GM21576 (cell line): ENCODE measurements at regions not wholly inside any gene's neighbourhood (a gene's known extent, or its start where the extent isn't known, plus 50 kb on each side); places are given as distances from the start of the nearest gene placed in this dataset.

ENCODE experiments used
- ATAC-seq: cut with Tn5 transposase; IDR thresholded peaks from one replicate; pipeline ENCODE4 v1.9.1; 2021; ENCODE audit warnings: mild to moderate bottlenecking, moderate library complexity; ENCODE audit not compliant: unreplicated experiment

DNA sequence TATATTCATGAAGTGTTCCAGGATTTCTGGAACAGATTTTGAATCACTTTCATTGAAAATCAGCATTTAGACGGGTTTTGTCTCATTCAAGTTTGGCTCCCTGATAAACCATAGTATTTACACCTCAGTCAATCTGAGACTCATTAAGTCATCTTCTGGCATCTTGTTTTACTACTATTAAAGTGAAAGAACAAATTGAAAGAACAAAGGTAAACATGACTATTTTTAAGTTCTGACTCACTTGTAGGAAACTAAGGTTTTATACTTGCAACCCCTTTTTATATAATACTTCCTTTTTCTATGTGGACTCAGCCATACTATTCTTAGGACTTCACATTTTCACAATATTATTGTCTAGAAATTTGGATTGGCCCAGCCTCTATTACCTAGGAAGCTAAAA is 854.4 kb downstream of the SQOR start:
- ATAC-seq: no peak

DNA sequence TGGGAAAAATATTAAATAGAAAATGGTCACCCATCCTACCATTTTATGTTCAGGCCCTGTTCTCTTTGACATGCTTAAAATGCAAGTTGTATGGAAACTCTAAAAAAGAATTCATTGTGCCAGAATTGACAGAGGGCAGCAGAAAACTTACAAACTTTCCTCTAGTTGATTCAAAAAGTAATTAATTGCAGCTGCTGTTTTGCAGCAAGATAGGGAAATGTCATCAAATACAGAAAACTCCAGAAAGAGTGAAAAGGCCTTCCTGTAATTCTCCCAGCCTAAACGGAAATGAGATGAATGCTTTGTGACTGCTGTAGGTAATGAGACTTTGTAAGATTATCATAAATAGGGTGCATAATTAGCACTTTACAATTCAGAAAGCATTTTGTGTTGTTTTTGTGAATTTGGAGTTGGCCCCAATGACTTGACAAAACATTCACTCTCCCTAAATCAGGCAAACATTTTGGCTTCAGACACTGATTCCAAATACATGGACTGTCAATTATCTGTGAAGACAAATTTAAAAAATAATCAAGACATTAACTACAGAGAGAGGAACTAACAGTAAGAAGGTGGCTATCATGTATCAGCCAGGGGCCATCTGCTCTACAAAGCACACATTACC is 861.8 kb downstream of the SQOR start:
- ATAC-seq: no peak

DNA sequence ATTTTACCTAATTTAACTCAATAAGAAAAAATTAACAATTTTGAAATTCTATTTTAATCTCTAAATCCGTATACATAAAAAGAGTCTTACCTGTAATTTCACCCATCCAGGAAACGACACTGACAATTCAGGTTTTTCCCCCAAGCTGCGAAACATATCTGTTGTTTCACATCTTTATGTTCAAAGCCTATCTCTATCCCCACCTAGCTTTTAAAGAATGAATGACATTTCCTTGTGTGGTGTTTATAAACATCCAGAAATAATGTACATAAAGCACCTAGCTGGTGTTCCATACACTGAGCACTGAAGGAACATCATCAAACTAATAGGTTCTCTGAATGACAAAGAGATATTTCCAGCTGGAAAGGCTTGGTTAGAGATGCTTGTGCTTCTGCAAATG is 867.8 kb downstream of the SQOR start:
- ATAC-seq: no peak

DNA sequence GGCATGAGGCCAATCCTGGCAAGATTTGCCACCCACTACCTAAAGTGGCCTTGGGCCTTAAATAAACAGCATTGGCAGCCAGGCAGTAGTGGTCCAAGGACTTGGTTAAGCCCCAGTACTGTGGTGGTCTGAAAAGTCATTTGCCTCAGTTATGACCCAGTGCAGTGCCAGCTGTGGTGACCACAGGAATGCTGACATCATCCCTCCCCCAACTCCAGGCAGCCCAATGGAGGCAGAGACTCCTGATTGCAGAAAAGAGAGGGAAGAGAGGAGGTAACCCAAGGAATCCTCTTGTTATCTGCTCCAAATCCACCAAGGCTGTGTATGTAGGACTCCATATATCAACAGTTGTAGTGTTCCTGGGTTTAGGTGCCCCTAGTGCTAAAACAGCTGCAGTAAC is 883.6 kb downstream of the SQOR start:
- ATAC-seq: no peak

DNA sequence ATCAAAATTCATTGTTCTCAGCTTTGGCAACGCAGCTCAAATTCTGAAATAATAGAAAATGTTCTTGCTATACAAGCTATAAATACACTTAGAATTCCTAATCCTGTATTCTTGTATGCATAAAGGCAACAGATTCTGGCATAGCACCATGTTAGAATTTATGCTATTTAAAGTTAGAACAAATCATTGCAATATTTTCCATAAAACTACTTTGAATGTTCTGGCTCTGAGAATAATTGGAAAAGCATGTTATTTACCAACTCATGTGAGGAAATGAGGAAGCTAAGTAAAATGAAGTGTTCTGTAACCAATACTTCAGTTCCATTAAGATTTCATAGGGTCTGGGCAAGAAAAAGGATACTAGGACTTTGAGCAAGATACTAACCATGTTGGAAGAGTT is 888.9 kb downstream of the SQOR start:
- no peak for ATAC-seq

DNA sequence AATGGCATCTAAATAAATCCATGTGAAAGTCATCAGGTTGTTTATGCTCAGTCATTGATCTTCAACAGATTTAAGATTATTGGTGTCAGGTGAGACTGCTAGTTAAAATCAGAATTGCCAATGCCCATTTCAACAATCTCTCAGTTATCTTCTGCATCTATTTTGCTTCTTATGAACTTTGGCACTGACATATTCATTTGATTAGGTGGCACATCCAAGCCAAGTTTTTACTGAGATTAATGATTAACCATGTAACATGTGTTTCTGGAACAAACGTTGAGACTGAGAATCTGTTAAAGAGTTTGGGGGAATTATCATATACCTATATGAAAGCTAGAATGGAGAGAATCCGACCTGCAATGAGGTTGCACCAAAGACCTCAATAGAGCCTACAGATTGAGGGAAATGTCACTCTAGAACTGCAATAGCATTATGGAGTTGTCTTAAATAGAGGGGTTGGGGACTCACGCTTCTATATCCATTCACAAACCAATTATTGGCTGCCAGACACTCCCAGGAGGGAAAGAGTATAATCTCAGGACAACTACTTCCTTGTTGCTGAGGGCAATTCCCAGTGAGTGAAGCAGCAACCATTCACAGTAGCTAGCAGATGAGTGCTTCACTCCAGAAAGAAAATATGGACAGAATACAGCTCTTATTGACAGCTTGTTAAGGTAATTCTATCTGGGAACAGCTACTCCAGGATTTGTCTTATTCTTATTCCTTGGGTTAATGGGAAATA is 891.3 kb downstream of the SQOR start:
- no peak for ATAC-seq

DNA sequence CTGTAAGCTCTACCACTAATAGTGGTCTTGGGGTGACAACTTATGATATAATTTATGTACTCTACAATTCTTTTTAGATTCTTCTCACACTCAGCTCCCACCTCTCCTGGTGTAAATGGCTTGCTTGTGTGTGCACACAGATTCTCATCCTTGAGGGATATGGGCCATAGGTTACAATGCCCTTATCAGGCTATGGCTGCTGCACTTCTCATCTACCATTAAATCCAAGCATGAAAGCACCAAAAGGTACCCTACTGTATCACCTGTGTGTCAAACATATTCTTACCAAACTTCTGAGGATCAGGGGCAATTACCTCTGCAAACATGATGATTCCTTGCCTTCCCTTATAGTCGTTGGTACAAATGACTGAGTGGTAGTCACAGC is 891.9 kb downstream of the SQOR start:
- no peak for ATAC-seq

DNA sequence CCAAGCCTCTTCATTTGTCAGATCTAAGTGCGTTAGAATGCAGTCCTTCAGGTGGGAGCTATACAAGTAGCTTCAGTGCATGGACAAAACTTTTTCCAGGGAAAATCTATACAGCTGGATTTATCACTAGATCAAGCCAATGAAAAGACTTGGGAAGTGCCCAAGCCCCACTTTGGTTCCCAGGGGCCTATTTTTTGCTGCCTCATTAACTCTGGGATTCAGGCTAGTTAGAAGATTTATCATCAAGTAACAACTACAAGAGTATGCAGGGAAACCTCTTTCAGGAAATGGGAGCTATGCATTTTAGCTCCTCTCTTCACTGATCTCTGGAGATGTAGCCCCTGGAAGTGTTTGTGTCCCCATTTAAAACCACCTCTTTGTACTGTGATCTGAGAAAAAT is 908.8 kb downstream of the SQOR start:
- no peak for ATAC-seq

DNA sequence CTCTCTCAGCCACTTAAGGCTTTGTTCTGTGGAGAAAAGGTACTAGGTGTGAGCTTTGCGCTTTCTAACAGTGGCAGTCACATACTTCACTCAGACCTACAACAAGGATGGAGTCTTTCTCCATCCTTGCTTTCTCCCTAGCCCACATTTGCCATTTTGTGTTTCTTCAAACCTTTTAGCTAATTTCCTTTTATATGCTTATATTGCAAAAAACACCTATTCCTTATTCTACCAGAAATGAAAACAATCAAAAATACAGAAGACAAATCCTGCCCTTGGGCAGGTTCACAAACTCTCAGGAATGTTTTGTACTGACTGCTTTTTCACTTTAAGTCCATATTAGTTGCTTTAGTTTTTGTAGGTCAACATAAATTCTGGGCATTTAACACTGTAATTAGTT is 914.2 kb downstream of the SQOR start:
- no peak for ATAC-seq

DNA sequence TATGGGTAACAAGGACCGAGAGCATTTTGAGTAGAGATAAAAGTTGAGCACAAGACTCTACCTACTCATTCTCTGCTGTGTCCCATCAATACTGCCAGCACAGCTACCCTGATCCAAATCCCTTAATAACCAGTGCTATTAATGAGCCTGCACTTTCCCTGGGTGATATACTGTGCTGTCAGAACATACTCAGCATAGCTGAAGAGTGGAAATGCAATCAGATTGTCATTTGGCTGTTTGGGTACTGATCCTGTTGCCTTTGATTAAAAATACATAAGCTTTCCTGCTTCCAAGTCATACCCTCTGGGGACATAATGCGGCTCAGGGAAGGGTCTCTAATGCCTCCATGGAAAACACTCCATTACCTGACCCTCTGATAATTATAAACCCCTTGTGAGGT is 917.5 kb downstream of the SQOR start:
- no peak for ATAC-seq

DNA sequence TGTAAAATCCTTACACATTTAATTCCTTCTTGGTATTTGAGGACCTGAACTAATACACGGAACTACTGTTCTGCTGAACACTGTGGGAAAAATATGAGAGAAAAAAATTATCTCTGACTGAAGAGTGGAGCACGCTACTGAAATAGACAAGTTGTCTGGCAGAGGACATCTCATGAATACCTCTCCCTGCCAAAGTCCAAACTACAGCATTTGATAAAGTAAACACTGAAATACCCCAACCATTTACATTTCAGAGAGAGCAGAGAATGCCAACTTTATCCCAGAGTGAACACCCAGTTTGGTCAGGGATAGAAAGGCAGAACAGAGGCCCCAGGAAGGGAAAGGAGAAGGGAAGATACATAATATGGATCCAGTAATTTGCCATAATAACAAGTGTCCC is 920.7 kb downstream of the SQOR start:
- ATAC-seq: no peak

DNA sequence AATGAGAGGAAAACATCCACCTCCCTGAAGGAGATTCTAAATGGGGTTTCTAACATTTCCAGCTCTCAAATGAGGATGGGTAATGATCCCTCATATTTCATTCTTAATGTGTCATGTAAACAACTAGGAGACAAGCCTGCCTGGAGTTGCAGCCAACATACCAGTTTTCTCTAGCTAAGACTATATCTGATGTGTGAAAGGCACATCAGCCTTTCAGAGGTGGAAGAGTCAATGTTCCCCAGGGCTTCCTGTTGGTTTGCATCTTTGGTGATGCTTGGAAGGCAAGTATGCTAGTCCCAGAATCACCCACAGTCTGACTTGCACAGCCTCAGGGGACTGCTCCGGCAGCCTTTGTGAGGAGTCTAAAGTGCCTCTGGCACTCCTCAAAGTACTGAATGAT is 921.2 kb downstream of the SQOR start:
- ATAC-seq: no peak

DNA sequence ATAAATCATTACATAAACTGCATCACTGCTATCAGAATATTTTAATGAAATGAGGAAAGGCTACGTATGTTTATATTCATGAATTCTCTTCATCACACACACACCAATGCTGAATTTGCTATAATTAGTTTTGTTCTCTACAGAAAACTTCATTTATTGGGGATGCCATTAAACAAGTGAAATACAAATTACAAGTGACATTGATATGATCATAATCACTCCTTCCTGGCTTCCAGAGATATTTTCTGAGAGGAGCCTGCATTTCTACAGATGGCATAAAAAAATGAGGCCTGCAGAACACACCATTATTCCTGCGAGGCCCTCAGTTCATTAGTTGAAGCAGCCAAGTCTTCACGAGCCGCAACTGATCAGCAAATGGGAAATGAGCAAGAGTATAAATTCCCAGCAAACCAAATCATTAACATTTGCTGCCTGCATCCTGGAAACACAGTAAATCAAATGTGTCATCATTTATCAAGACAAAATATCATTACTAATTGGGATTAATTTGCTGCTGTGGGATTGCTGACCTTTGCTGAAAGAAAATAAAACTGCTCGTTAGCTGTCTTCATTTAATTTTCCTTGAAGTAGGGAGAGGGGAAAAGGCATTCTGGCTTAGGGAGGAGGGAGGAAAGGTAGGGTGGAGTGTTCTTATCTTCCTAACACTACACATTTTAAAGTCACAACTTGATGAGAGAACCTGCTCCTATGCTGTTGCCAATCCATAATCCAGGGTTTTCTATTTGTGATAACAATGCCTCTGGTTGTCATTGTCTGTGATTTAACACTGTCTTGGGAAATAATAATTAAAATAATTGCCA is 921.9 kb downstream of the SQOR start:
- ATAC-seq: no peak

DNA sequence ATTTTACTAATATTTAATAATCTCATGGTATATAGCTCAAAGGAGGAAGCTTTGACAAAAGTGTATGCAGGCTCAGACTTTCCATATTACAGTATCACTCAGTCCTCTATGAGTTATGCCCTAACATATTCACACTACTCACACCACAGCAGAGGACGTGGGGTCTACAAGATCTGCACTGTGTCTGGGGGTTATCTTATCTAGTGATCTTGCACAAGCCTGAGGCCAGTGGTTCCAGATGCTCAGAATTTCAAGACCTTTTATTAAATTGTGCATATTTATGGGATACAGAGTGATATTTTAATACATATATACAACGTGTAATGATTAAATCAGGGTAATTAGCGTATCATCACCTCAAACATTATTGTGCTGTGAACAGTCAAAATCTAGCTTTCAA is 933.1 kb downstream of the SQOR start:
- no peak for ATAC-seq

DNA sequence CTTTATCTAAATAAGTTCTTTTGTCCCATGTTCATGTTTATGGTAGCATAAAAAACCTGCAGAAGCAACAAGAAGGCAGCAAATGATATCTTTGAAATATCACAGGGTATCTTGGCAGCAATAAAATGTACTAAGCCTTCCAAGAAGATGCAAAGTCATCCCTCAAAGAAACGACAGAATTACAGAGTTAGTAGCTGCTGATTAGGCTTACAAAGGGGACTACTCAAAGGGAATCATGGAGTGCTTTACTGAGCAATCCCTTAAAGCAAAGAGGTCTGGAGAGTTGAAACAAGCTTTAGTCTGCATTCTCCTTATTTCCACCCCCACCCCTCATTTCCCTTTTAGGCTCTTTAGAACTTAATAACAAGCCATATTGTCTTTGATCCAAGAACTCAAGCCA is 935.0 kb downstream of the SQOR start:
- ATAC-seq: no peak

DNA sequence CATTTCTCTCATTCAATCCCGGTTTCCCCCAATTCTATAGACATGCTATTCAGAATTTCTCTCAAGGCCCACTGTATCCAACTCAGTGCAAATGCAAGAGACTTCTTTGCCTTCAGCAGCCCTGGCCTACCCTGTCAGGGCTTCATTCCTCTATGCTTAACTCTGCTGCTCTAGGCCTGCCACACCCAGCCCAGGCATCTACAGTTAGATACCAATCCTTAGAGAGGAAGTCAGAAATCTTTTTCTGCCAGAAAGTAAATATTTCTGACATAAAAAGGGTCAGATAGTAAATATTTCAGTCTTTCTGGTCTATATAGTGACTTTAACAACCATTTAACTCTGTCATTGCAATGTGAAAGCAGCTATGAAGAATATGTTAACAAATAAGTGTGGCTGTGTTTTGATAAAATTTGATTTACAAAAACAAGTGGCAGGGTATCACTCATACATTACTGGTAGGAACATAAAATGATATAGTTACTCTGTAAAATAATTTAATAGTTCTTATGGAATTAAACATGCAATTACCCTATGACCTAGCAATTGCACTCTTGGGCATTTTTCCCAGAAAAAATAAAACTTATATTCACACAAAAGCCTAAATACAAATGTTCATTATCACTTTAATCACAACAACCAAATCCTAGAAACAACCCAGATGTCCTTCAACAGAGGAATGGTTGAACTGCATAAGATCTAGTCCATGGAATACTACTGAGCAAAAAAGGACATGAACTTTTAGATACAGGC is 942.0 kb downstream of the SQOR start:
- no peak for ATAC-seq

DNA sequence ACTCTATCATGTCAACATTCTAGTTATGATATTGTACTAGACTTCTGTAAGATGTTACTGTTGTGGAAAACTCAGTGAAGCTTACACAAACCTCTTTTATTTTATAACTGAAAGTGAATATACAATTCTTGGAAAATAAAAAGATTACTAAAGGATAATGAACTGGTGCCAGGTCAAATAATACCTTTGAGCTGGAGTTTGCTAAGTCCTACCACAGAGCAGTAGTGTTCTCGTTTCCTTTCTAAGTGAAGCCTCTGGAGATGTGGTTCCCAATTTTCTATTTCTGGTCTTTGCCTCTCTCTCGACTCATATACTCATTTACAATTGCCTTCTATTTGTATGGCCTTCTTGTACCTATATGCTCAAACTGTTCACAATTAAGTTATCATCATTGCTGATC is 942.9 kb downstream of the SQOR start:
- ATAC-seq: no peak

DNA sequence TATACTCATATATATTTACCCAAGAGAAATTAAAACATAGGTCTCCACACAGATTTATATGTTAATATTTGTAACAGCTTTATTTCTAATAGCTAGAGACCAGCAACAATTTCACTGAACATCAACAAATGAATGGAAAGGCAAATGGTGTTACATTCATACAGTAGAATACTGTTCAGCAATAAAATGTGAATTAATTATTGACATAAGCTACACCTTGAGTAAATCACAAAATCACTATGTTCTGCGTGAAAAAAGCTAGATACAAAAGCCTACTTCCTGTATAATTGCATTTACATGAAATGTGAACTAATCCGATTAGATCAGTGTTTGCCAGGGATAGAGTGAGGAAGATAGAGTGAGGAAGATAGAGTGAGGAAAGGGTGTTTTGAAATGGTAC is 945.7 kb downstream of the SQOR start:
- no peak for ATAC-seq

DNA sequence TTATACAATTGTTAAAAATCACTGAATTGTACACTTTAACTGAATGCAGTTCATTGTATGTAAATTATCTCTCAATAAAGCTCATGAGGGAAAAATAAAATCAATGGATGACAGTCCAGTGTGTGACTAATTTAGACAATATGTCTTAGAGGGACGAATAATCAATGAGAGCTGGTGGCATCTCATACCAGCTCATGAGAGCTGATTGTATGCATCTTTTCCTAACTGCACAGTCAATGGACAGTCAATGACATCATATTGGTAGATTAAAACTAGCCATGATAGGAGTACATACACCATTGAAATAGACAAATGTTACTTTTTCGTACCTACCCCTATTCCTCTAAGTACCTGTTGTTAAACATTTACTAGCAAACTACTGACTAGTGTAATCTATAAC is 946.1 kb downstream of the SQOR start:
- ATAC-seq: no peak

DNA sequence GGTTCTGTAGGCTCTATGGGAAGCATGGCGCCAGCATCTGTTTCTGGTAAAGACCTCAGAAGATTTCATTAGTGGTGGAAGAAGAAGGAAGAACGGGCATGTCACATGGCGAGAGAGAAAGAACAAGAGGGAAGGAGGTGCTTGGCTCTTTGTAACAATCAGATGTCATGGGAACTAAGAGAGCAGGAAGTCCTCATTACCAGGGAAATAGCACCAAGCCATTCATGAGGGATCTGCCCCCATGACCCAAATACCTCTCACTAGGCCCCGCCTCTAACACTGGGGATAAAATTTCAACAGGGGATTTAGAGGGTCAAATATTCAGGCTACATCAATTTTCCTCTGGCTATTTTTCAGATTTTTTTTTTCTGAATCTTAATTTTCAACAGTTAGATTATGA is 954.3 kb downstream of the SQOR start:
- no peak for ATAC-seq

DNA sequence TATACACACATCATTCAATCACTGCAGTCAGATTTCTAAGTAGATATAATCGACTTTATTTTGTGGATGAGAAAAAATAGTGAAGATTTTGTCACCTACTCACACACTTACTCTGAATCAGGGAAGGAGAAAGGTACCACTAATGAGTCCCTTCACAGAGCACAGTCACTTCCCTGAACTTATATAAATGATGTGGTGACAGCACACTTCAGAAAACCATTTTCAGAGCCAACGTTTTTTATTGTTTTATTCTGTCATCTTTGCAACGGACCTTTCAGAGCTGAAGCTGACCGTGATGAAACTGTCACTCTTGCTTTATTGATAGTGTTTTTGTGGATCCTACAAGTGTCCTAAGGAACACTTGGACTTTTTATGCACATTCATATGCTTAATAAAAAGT is 956.6 kb downstream of the SQOR start:
- no peak for ATAC-seq
